GM12873 (cell line): ENCODE measurements at regions not wholly inside any gene's neighbourhood (a gene's known extent, or its start where the extent isn't known, plus 50 kb on each side); places are given as distances from the start of the nearest gene placed in this dataset.

Experiments used
- CTCF ChIP-seq: IDR thresholded peaks from 2 replicates; pipeline ENCODE4 v1.5.1; 2012; ENCODE audit warnings: low read depth, mild to moderate bottlenecking, moderate library complexity, low read length, control low read depth; ENCODE audit not compliant: insufficient read depth; ENCODE audit errors: missing control alignments

GRCh38 chr10:83636826-83637225 is 502.5 kb upstream of the GHITM start:
- TF ChIP-seq CTCF = no peak

GRCh38 chr10:83647526-83647925 is 491.8 kb upstream of the GHITM start:
- no peak for TF ChIP-seq CTCF

- TF ChIP-seq CTCF = no peak
These were observed 491.1 kb upstream of the GHITM start for GRCh38 chr10:83648201-83648600.

DNA sequence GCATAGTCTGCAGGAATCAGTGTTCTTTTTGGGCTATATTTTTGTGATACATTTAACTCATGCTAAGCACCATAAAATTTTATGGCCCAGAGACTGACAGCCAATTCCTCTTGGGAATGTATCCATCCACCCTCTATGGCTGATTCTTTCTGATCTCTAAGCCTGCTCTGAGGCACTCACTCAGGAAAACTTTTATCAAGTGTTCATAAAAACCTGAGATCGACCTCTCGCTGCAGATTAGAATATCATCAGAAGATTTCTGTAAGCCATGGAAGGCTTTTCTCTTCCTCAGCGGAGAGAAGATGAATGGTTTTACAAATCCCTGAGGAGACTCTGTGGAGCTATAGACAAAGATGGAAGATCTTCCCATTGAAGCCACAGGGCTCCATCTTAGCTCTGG is 489.8 kb upstream of the GHITM start:
- TF ChIP-seq CTCF = no peak

DNA sequence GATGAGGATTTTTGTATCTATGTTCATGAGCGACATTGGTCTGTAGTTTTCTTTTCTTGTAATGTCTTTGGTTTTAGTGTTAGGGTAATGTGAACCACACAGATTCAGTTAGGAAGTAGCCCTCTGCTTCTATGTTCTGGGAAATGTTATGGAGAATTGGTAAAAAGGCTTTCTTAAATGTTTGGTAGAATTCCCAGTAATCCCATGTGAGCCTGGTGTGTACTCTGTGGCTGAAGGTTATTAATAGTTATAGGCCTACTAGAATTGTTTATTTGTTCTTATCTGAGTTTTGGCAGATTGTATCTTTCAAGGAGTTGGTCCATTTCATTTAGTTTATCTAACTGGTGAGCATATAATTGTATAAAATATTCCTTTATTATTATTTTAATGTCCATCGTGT is 484.6 kb upstream of the GHITM start:
- no peak for TF ChIP-seq CTCF

GRCh38 chr10:83656924-83657323 is 482.4 kb upstream of the GHITM start:
- no peak for TF ChIP-seq CTCF

- no peak for TF ChIP-seq CTCF
These were observed 481.8 kb upstream of the GHITM start for GRCh38 chr10:83657487-83657886.
